Mammary epithelial cell (primary cell): ENCODE measurements at regions not wholly inside any gene's neighbourhood (a gene's known extent, or its start where the extent isn't known, plus 50 kb on each side); places are given as distances from the start of the nearest gene placed in this dataset.

Experiments used
- EZH2 ChIP-seq: IDR thresholded peaks from 2 replicates; pipeline ENCODE4 v1.6.1; 2012; ENCODE audit warnings: low read length, inconsistent platforms, borderline replicate concordance
- TF ChIP-seq, protein P1 (sequence below), 2 donors: IDR thresholded peaks in 1 of 2; conservative IDR thresholded peaks in 1 of 2; 2 replicates each; pipeline ENCODE4 v1.5.1; 2011 to 2012; ENCODE audit warnings: inconsistent platforms in 2 of 2, low read length in 2 of 2, mild to moderate bottlenecking in 2 of 2, control low read depth in 1 of 2, low read depth in 1 of 2; ENCODE audit not compliant: insufficient read depth in 1 of 2; ENCODE audit errors: extremely low read depth in 1 of 2

- TF ChIP-seq, protein P1, sequence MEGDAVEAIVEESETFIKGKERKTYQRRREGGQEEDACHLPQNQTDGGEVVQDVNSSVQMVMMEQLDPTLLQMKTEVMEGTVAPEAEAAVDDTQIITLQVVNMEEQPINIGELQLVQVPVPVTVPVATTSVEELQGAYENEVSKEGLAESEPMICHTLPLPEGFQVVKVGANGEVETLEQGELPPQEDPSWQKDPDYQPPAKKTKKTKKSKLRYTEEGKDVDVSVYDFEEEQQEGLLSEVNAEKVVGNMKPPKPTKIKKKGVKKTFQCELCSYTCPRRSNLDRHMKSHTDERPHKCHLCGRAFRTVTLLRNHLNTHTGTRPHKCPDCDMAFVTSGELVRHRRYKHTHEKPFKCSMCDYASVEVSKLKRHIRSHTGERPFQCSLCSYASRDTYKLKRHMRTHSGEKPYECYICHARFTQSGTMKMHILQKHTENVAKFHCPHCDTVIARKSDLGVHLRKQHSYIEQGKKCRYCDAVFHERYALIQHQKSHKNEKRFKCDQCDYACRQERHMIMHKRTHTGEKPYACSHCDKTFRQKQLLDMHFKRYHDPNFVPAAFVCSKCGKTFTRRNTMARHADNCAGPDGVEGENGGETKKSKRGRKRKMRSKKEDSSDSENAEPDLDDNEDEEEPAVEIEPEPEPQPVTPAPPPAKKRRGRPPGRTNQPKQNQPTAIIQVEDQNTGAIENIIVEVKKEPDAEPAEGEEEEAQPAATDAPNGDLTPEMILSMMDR (conservative IDR thresholded peaks at IDR 0.05 in 1 of 2, IDR thresholded peaks at IDR 0.05 in 1 of 2; ENCODE audit: extremely low read depth in 1 of 2, insufficient read depth in 1 of 2, low read depth in 1 of 2, low read length in 2 of 2) = no peak
- TF ChIP-seq EZH2 = no peak
Observed at GRCh38 chr2:17271416-17271815, 246.8 kb downstream of the RAD51AP2 start.
